CD14-positive monocyte (primary cell): ENCODE measurements at regions not wholly inside any gene's neighbourhood (a gene's known extent, or its start where the extent isn't known, plus 50 kb on each side); places are given as distances from the start of the nearest gene placed in this dataset.

Experiments used
- DNase-seq, 3 donors: peaks; one replicate each; pipeline ENCODE4 v3.0.0-alpha.2; 2011 to 2022
- H2AFZ ChIP-seq: 2 replicates; pipeline ENCODE4 v1.6.0; 2012; ENCODE audit warnings: mild to moderate bottlenecking, low read depth, low read length, inconsistent platforms; ENCODE audit not compliant: insufficient read depth, poor library complexity, severe bottlenecking
- H3K27ac ChIP-seq, 2 donors: 1 replicate in 1 of 2; 2 replicates in 1 of 2; pipeline ENCODE4 v1.5.1; 2012 to 2013; ENCODE audit warnings: low read length in 2 of 2, control low read depth in 1 of 2, inconsistent platforms in 1 of 2, low read depth in 1 of 2, mild to moderate bottlenecking in 1 of 2
- H3K27me3 ChIP-seq, 2 donors: one replicate each; pipeline versions ENCODE4 v1.6.0 to v1.6.1; 2011 to 2013; ENCODE audit warnings: low read length in 2 of 2; ENCODE audit not compliant: control insufficient read depth in 2 of 2, insufficient read depth in 2 of 2
- H3K36me3 ChIP-seq, 2 donors: replicated peaks in 1 of 2; 1 replicate in 1 of 2; 2 replicates in 1 of 2; pipeline versions ENCODE4 v1.5.1 to v1.6.1; 2012 to 2013; ENCODE audit warnings: low read length in 2 of 2, control low read depth in 1 of 2, inconsistent platforms in 1 of 2, mild to moderate bottlenecking in 1 of 2; ENCODE audit not compliant: insufficient read depth in 2 of 2, control insufficient read depth in 1 of 2
- H3K4me1 ChIP-seq, 2 donors: 1 replicate in 1 of 2; 2 replicates in 1 of 2; pipeline versions ENCODE4 v1.5.1 to v1.6.1; 2012 to 2013; ENCODE audit warnings: low read length in 2 of 2, control low read depth in 1 of 2, inconsistent platforms in 1 of 2, mild to moderate bottlenecking in 1 of 2, moderate library complexity in 1 of 2; ENCODE audit not compliant: insufficient read depth in 2 of 2, control insufficient read depth in 1 of 2
- H3K4me2 ChIP-seq: replicated peaks from 2 replicates; pipeline ENCODE3; 2012; ENCODE audit warnings: low read length, moderate library complexity, mild to moderate bottlenecking; ENCODE audit not compliant: poor library complexity, severe bottlenecking; ENCODE audit errors: extremely low read depth
- H3K4me3 ChIP-seq, 3 experiments: fragments of 200-600 bp in 1 of 3; sonication (generic) in 1 of 3; replicated peaks in 1 of 3; 1 replicate in 2 of 3; 2 replicates in 1 of 3; pipeline ENCODE4 v1.5.1; 2011 to 2013; ENCODE audit warnings: low read length in 3 of 3, mild to moderate bottlenecking in 3 of 3, control low read depth in 2 of 3, low read depth in 2 of 3, inconsistent platforms in 1 of 3, moderate library complexity in 1 of 3
- H3K79me2 ChIP-seq: 2 replicates; pipeline ENCODE4 v1.6.0; 2012; ENCODE audit warnings: mild to moderate bottlenecking, control low read depth, inconsistent platforms, low read length, moderate library complexity; ENCODE audit not compliant: insufficient read depth
- H3K9ac ChIP-seq: 2 replicates; pipeline ENCODE4 v1.6.0; 2017; ENCODE audit warnings: low read length, mild to moderate bottlenecking; ENCODE audit not compliant: insufficient read depth, poor library complexity, severe bottlenecking
- H3K9me3 ChIP-seq, 2 donors: replicated peaks in 1 of 2; 1 replicate in 1 of 2; 2 replicates in 1 of 2; pipeline versions ENCODE4 v1.5.1 to v1.6.1; 2012 to 2013; ENCODE audit warnings: low read length in 2 of 2, control low read depth in 1 of 2; ENCODE audit not compliant: control insufficient read depth in 1 of 2, insufficient read depth in 1 of 2
- H4K20me1 ChIP-seq: 2 replicates; pipeline ENCODE4 v1.6.0; 2012; ENCODE audit warnings: mild to moderate bottlenecking, low read length, control low read depth, moderate library complexity; ENCODE audit not compliant: insufficient read depth
- H3K27ac Mint-ChIP-seq, 7 donors: one replicate each; pipeline ENCODE4 v1.8.0; 2020; ENCODE audit warnings: mild to moderate bottlenecking in 7 of 7, mixed read lengths in 7 of 7, moderate library complexity in 6 of 7, inconsistent platforms in 2 of 7
- H3K27me3 Mint-ChIP-seq, 3 donors: one replicate each; pipeline ENCODE4 v1.8.0; 2021 to 2022; ENCODE audit warnings: low read depth in 3 of 3, mild to moderate bottlenecking in 3 of 3, mixed read lengths in 3 of 3, moderate library complexity in 3 of 3, inconsistent platforms in 1 of 3
- H3K36me3 Mint-ChIP-seq, 2 donors: one replicate each; pipeline ENCODE4 v1.8.0; 2020; ENCODE audit warnings: mixed read lengths in 2 of 2, inconsistent platforms in 1 of 2, mild to moderate bottlenecking in 1 of 2
- H3K4me1 Mint-ChIP-seq: one replicate; pipeline ENCODE4 v1.8.0; 2020; ENCODE audit warnings: mild to moderate bottlenecking, mixed read lengths
- H3K4me3 Mint-ChIP-seq, 2 donors: one replicate each; pipeline ENCODE4 v1.8.0; 2020; ENCODE audit warnings: mild to moderate bottlenecking in 2 of 2, mixed read lengths in 2 of 2, moderate library complexity in 1 of 2
- H3K9me3 Mint-ChIP-seq, 7 donors: one replicate each; pipeline ENCODE4 v1.8.0; 2020 to 2022; ENCODE audit warnings: mixed read lengths in 7 of 7, mild to moderate bottlenecking in 6 of 7, moderate library complexity in 6 of 7, inconsistent platforms in 2 of 7
- WGBS: methylation state at CpG from one replicate; pipeline ENCODE4 v1.1.5; 2013; ENCODE audit warnings: missing lambda C conversion rate; ENCODE audit not compliant: insufficient coverage; 5-methylcytosine and 5-hydroxymethylcytosine counted together
- intact Hi-C, 2 donors: fragments of 100-400 bp; cut with micrococcal nuclease; formaldehyde crosslinking; loops; one replicate each; pipeline versions ENCODE4 v1.15.0 to v1.15.1; 2023
- TF ChIP-seq, protein P1 (sequence below): fragments of 200-600 bp; IDR thresholded peaks from one replicate; pipeline ENCODE4 v1.8.0; 2022; ENCODE audit warnings: antibody characterized with exemption, mild to moderate bottlenecking

DNA sequence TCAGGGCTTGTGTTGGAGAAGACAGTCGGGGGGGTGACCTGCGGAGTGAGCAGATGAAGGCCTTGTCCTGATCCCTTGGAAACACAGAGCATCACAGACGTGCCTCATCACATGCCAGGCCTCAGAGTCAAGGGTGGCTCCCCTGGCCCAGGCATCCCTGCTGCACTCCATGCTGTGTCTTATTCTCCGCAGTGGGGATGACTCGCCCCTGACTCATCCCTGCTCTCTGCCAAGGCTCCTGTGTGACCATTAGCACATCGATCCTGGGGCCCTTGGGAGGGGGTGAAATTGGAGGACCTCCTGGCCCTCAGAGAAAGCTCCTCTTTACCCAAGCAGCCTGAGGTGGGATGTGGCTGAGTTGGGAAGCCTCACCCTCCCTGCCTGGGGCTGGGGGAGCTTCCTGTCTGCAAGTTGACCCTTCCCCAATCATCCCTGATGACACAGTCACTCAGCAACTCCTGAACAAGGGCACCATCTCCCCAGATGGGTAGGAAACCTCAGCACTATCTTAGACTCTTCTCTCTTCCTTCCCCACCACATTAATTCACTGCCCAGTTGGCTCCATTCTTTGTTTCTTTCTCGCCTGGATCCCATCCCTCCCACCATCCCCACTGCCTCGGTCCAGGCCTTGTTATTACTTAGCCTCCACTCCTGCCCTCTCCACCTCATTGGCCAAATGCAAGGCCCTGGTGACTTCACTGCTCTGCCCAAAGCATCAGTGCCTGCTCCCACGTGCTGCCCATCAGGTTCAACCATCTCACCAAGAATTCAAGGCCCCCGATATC is 74.6 kb downstream of the CAMK2N1 start:
- Mint-ChIP-seq H3K9me3 (peaks cover 0 to 2% (median 0%) of the 10 kb centered on the region in 7 donors), H3K4me1 (no peaks in the 10 kb centered on the region), H3K36me3 (no peaks in the 10 kb centered on the region), H3K27me3 (peaks cover 11 to 17% (median 13%) of the 10 kb centered on the region in 3 donors), H3K27ac (peak overlapping the region in 1 of 7 donors; percentile 10), H3K4me3 (no peak overlapping the region)
- no peaks in the 10 kb centered on the region for H3K36me3 ChIP-seq
- no peak overlapping the region for H3K27ac ChIP-seq
- no peak for DNase-seq
- no peak overlapping the region for H2AFZ ChIP-seq
- H3K9me3 ChIP-seq, result no peaks in the 10 kb centered on the region
- WGBS, result 86% methylated on average over 10 of the region's 10 CpGs
- no peak overlapping the region for H3K9ac ChIP-seq
- H3K4me3 ChIP-seq, result no peak overlapping the region
- intact Hi-C loops, result no loop called here
- H3K4me1 ChIP-seq, result no peaks in the 10 kb centered on the region
- TF ChIP-seq, protein P1, sequence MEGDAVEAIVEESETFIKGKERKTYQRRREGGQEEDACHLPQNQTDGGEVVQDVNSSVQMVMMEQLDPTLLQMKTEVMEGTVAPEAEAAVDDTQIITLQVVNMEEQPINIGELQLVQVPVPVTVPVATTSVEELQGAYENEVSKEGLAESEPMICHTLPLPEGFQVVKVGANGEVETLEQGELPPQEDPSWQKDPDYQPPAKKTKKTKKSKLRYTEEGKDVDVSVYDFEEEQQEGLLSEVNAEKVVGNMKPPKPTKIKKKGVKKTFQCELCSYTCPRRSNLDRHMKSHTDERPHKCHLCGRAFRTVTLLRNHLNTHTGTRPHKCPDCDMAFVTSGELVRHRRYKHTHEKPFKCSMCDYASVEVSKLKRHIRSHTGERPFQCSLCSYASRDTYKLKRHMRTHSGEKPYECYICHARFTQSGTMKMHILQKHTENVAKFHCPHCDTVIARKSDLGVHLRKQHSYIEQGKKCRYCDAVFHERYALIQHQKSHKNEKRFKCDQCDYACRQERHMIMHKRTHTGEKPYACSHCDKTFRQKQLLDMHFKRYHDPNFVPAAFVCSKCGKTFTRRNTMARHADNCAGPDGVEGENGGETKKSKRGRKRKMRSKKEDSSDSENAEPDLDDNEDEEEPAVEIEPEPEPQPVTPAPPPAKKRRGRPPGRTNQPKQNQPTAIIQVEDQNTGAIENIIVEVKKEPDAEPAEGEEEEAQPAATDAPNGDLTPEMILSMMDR, result no peak
- no peaks in the 10 kb centered on the region for H4K20me1 ChIP-seq
- H3K79me2 ChIP-seq, result no peaks in the 10 kb centered on the region
- no peak overlapping the region for H3K4me2 ChIP-seq
- peaks cover 0 to under 1% of the 10 kb centered on the region in 2 donors for H3K27me3 ChIP-seq

DNA sequence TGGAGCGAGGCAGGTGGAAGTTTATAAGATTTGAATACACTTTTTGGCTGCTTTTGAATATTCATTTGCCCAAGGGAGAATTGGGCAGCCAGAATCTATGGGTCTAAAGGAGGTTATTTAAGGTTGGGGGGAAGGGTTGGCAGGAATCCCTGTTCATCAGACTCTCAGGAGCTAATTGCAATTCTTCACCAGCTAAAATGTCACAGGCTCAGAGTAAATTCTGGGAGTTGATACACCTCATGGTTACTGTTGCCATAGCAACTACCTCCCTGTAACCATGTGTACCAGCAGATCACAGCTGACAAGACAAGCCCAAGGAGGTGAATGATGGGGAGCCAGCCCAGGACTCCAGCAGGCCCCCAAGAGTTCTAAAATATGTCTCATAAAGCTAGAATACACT is 75.5 kb downstream of the CAMK2N1 start:
- H3K4me1 ChIP-seq, result no peaks in the 10 kb centered on the region
- H3K27me3 Mint-ChIP-seq, result peaks cover 20 to 21% (median 20%) of the 10 kb centered on the region in 3 donors
- no peak overlapping the region for H3K9ac ChIP-seq

More for the DNA sequence above, 75.5 kb downstream of the CAMK2N1 start:
- no peaks in the 10 kb centered on the region for H3K79me2 ChIP-seq
- Mint-ChIP-seq H3K27ac (no peak overlapping the region), H3K4me1 (no peaks in the 10 kb centered on the region), H3K36me3 (no peaks in the 10 kb centered on the region), H3K4me3 (no peak overlapping the region), H3K9me3 (peaks cover 0 to 2% (median 0%) of the 10 kb centered on the region in 7 donors)
- TF ChIP-seq, protein P1, result no peak
- intact Hi-C loops, result no loop called here
- H3K9me3 ChIP-seq, result no peaks in the 10 kb centered on the region
- H3K4me2 ChIP-seq, result no peak overlapping the region
- H4K20me1 ChIP-seq, result no peaks in the 10 kb centered on the region
- no peak overlapping the region for H3K4me3 ChIP-seq
- H3K27ac ChIP-seq, result no peak overlapping the region
- WGBS, result 100% methylated on average over 1 of the region's 1 CpG
- H2AFZ ChIP-seq, result no peak overlapping the region
- DNase-seq, result no peak
- H3K27me3 ChIP-seq, result peaks cover 0 to 3% of the 10 kb centered on the region in 2 donors
- H3K36me3 ChIP-seq, result no peaks in the 10 kb centered on the region
